Jurkat, Clone E6-1 (cell line): ENCODE measurements at regions not wholly inside any gene's neighbourhood (a gene's known extent, or its start where the extent isn't known, plus 50 kb on each side); places are given as distances from the start of the nearest gene placed in this dataset.
"Not testable (repeated sequence)": the region's sequence is repeated elsewhere in the genome, so short reads cannot be mapped to it uniquely, and the experiment has no call there.

ENCODE experiments used
- DNase-seq: peaks from one replicate; pipeline ENCODE4 v3.0.0-alpha.2; 2011; ENCODE audit warnings: low read depth, low spot score
- H3K4me3 ChIP-seq: 2 replicates; pipeline ENCODE4 v1.5.1; 2011; ENCODE audit warnings: mild to moderate bottlenecking, low read length, control low read depth, moderate library complexity

GRCh38 chr12:34217660-34218059 is 195.4 kb downstream of the ALG10 start:
- H3K4me3 ChIP-seq: no peak overlapping the region
- DNase-seq: no peak

GRCh38 chr12:34218193-34219045 is 196.1 kb downstream of the ALG10 start:
- peak; percentile 66 for DNase-seq
- H3K4me3 ChIP-seq: peak overlapping the region; percentile 33

- H3K4me3 ChIP-seq: no peak overlapping the region
- DNase-seq: no peak
These were observed 196.9 kb downstream of the ALG10 start for GRCh38 chr12:34219046-34219770.

- H3K4me3 ChIP-seq, DNase-seq: not testable (repeated sequence)
These were observed 197.8 kb downstream of the ALG10 start for GRCh38 chr12:34220079-34220478.

GRCh38 chr12:34223640-34224039 is 201.3 kb downstream of the ALG10 start:
- no peak overlapping the region for H3K4me3 ChIP-seq
- no peak for DNase-seq

- DNase-seq, H3K4me3 ChIP-seq: not testable (repeated sequence)
These were observed 203.7 kb downstream of the ALG10 start for GRCh38 chr12:34226044-34226443.

- not testable (repeated sequence) for H3K4me3 ChIP-seq, DNase-seq
These were observed 205.8 kb downstream of the ALG10 start for GRCh38 chr12:34228046-34228445.

- not testable (repeated sequence) for H3K4me3 ChIP-seq, DNase-seq
These were observed 206.7 kb downstream of the ALG10 start for GRCh38 chr12:34229033-34229432.

GRCh38 chr12:34233618-34234017 is 211.3 kb downstream of the ALG10 start:
- H3K4me3 ChIP-seq: no peak overlapping the region
- no peak for DNase-seq

GRCh38 chr12:34236073-34236472 is 213.8 kb downstream of the ALG10 start:
- DNase-seq: no peak
- no peak overlapping the region for H3K4me3 ChIP-seq

GRCh38 chr12:34244608-34245007 is 222.3 kb downstream of the ALG10 start:
- no peak for DNase-seq
- H3K4me3 ChIP-seq: no peak overlapping the region

- H3K4me3 ChIP-seq: no peak overlapping the region
- DNase-seq: no peak
These were observed 227.0 kb downstream of the ALG10 start for GRCh38 chr12:34249271-34249670.

GRCh38 chr12:34251879-34252278 is 229.6 kb downstream of the ALG10 start:
- H3K4me3 ChIP-seq, DNase-seq: not testable (repeated sequence)

GRCh38 chr12:34253674-34254073 is 231.4 kb downstream of the ALG10 start:
- DNase-seq: no peak
- no peak overlapping the region for H3K4me3 ChIP-seq

- no peak for DNase-seq
- H3K4me3 ChIP-seq: no peak overlapping the region
These were observed 234.8 kb downstream of the ALG10 start for GRCh38 chr12:34257093-34257492.

- not testable (repeated sequence) for H3K4me3 ChIP-seq, DNase-seq
These were observed 239.8 kb downstream of the ALG10 start for GRCh38 chr12:34262140-34262539.

GRCh38 chr12:34264110-34264509 is 241.8 kb downstream of the ALG10 start:
- H3K4me3 ChIP-seq: no peak overlapping the region
- no peak for DNase-seq

GRCh38 chr12:34273703-34274102 is 251.4 kb downstream of the ALG10 start:
- H3K4me3 ChIP-seq, DNase-seq: not testable (repeated sequence)

GRCh38 chr12:34275129-34275528 is 252.8 kb downstream of the ALG10 start:
- no peak overlapping the region for H3K4me3 ChIP-seq
- no peak for DNase-seq

GRCh38 chr12:34286483-34286882 is 264.2 kb downstream of the ALG10 start:
- H3K4me3 ChIP-seq: no peak overlapping the region
- DNase-seq: no peak
